DND-41 (cell line): ENCODE measurements at regions not wholly inside any gene's neighbourhood (a gene's known extent, or its start where the extent isn't known, plus 50 kb on each side); places are given as distances from the start of the nearest gene placed in this dataset.

Source experiments
- CTCF ChIP-seq: IDR thresholded peaks from 2 replicates; pipeline ENCODE4 v1.5.1; 2012; ENCODE audit warnings: borderline replicate concordance, low read length, moderate library complexity, mild to moderate bottlenecking; ENCODE audit not compliant: poor library complexity, severe bottlenecking; ENCODE audit errors: extremely low read depth
- EZH2 ChIP-seq: IDR thresholded peaks from 3 replicates; pipeline ENCODE4 v1.6.1; 2012; ENCODE audit warnings: borderline replicate concordance, low read depth, mild to moderate bottlenecking, moderate library complexity, low read length, inconsistent platforms; ENCODE audit not compliant: severe bottlenecking

- no peak for TF ChIP-seq CTCF
- no peak for TF ChIP-seq EZH2
These were observed 1565.9 kb downstream of the ARAP2 start for GRCh38 chr4:34678431-34678830.
